K562 (cell line): ENCODE measurements at regions not wholly inside any gene's neighbourhood (a gene's known extent, or its start where the extent isn't known, plus 50 kb on each side); places are given as distances from the start of the nearest gene placed in this dataset.

Experiments
- POLR2A ChIP-seq: fragments of 450-650 bp; conservative IDR thresholded peaks from 2 replicates; pipeline ENCODE4 v1.6.1; 2016
- ZBTB40 ChIP-seq, 2 experiments: fragments of 450-650 bp in 1 of 2; sonication (generic) in 1 of 2; formaldehyde crosslinking in 1 of 2; IDR thresholded peaks; 2 replicates each; pipeline versions ENCODE4 v1.7.1 to v1.9.0; 2016 to 2022; ENCODE audit warnings: inconsistent platforms in 1 of 2, mild to moderate bottlenecking in 1 of 2, missing genetic modification reagents in 1 of 2
- TF ChIP-seq, protein P1 (sequence below), 3 experiments: IDR thresholded peaks in 2 of 3; conservative IDR thresholded peaks in 1 of 3; 2 replicates each; pipeline ENCODE4 v1.5.1; 2011 to 2012; ENCODE audit warnings: low read length in 3 of 3, mild to moderate bottlenecking in 3 of 3, control low read depth in 2 of 3, improper control_type of control experiment in 1 of 3, inconsistent platforms in 1 of 3, low read depth in 1 of 3, mixed read lengths in 1 of 3, moderate library complexity in 1 of 3; ENCODE audit not compliant: insufficient read depth in 2 of 3

GRCh38 chr20:47944682-47945081, 159.4 kb upstream of the SULF2 start:
- TF ChIP-seq ZBTB40 (IDR thresholded peaks at IDR 0.05), result no peak
- no peak for TF ChIP-seq ZBTB40 (CRISPR knock-in tag; IDR thresholded peaks at IDR 0.05)
- no peak for TF ChIP-seq POLR2A
- TF ChIP-seq, protein P1, sequence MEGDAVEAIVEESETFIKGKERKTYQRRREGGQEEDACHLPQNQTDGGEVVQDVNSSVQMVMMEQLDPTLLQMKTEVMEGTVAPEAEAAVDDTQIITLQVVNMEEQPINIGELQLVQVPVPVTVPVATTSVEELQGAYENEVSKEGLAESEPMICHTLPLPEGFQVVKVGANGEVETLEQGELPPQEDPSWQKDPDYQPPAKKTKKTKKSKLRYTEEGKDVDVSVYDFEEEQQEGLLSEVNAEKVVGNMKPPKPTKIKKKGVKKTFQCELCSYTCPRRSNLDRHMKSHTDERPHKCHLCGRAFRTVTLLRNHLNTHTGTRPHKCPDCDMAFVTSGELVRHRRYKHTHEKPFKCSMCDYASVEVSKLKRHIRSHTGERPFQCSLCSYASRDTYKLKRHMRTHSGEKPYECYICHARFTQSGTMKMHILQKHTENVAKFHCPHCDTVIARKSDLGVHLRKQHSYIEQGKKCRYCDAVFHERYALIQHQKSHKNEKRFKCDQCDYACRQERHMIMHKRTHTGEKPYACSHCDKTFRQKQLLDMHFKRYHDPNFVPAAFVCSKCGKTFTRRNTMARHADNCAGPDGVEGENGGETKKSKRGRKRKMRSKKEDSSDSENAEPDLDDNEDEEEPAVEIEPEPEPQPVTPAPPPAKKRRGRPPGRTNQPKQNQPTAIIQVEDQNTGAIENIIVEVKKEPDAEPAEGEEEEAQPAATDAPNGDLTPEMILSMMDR (IDR thresholded peaks at IDR 0.05 in 2 of 3, conservative IDR thresholded peaks at IDR 0.05 in 1 of 3; ENCODE audit: insufficient read depth in 2 of 3, low read depth in 1 of 3, low read length in 3 of 3), result no peak
